ENCODE measurements at regions not wholly inside any gene's neighbourhood (a gene's known extent, or its start where the extent isn't known, plus 50 kb on each side); places are given as distances from the start of the nearest gene placed in this dataset.

DNA sequence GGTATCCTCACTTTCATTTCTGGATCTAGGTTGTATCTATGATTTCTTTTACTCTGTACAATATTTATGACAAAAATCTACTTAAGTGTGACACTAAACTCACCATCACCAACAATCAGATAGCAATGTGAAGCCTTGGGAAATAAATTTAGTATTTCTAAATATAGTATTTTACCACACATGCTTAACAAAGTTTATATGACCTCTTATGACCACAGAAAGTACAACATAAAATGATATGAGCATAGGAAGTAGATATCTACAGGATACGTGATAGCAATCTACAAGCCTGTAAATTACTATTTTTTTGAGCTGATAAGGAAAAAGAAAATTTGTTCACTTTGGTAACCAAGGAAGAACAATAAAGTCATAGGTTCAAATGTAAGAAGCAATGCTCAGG lies 910.4 kb upstream of the CITED2 start:
- Histone ChIP-seq H3K4me1 (no peaks in the 10 kb centered on the region), H3K4me3 (no peak overlapping the region), H3K27ac (no peak overlapping the region), H3K27me3 (no peaks in the 10 kb centered on the region), H3K36me3 (no peaks in the 10 kb centered on the region), H3K9me3 (no peaks in the 10 kb centered on the region)
- TF ChIP-seq EP300 (IDR thresholded peaks at IDR 0.05) = no peak
- no peak for TF ChIP-seq POLR2A (IDR thresholded peaks at IDR 0.05)
- TF ChIP-seq POLR2AphosphoS5 (IDR thresholded peaks at IDR 0.05) = no peak
- TF ChIP-seq, protein P1, sequence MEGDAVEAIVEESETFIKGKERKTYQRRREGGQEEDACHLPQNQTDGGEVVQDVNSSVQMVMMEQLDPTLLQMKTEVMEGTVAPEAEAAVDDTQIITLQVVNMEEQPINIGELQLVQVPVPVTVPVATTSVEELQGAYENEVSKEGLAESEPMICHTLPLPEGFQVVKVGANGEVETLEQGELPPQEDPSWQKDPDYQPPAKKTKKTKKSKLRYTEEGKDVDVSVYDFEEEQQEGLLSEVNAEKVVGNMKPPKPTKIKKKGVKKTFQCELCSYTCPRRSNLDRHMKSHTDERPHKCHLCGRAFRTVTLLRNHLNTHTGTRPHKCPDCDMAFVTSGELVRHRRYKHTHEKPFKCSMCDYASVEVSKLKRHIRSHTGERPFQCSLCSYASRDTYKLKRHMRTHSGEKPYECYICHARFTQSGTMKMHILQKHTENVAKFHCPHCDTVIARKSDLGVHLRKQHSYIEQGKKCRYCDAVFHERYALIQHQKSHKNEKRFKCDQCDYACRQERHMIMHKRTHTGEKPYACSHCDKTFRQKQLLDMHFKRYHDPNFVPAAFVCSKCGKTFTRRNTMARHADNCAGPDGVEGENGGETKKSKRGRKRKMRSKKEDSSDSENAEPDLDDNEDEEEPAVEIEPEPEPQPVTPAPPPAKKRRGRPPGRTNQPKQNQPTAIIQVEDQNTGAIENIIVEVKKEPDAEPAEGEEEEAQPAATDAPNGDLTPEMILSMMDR (IDR thresholded peaks at IDR 0.05) = no peak
- no peak for ATAC-seq
- 71 to 89% methylated on average over 1 of the region's 1 CpG for WGBS, 2 donors (ENCODE audit: low coverage in 1 of 2)

DNA sequence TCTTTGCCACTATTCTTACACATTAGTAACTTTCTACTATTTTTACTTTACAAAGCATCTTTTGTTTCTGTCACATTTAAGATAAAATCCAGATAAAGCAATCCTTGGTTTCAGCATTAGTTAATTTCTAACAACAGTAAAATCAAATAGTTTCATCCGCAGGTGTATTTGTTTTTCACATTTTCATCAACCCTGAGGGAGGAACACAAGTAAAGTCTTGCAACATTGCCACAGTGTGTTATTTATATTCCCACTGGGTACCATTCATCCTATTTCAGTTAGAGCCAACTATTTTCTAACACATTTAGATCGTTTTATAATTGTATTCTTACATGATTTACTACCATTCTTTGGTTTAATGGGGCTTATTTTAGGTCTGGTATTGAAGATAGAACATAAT lies 908.7 kb upstream of the CITED2 start:
- H3K4me3 ChIP-seq = no peak overlapping the region
- WGBS, 2 donors (ENCODE audit: low coverage in 1 of 2) = 64 to 72% methylated on average over 2 of the region's 2 CpGs
- H3K4me1 ChIP-seq = no peaks in the 10 kb centered on the region
- H3K27me3 ChIP-seq = no peaks in the 10 kb centered on the region
- no peaks in the 10 kb centered on the region for H3K9me3 ChIP-seq
- no peak overlapping the region for H3K27ac ChIP-seq
- TF ChIP-seq POLR2A (IDR thresholded peaks at IDR 0.05) (no peak), POLR2AphosphoS5 (IDR thresholded peaks at IDR 0.05) (no peak), EP300 (IDR thresholded peaks at IDR 0.05) (no peak)
- TF ChIP-seq, protein P1 (IDR thresholded peaks at IDR 0.05) = no peak
- no peak for ATAC-seq
- no peaks in the 10 kb centered on the region for H3K36me3 ChIP-seq

DNA sequence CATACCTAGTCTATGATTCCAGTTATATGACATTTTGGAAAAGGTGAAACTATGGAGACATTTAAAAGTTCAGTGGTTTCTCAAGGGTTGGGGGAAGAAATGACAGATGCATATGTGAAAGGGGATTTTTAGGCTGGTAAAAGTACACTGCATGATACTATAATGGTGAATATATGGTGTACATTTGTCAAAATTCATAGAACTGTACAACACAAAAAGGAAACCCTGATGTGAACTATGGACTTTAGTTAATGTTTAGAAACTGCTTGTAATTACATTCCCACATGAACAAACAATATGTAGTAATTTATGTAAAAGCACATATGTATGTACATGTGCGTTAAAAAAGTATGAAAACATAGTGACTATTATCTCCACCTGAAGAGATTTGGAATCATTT lies 907.3 kb upstream of the CITED2 start:
- Histone ChIP-seq H3K27me3 (no peaks in the 10 kb centered on the region), H3K9me3 (no peaks in the 10 kb centered on the region), H3K27ac (no peak overlapping the region), H3K4me1 (no peaks in the 10 kb centered on the region), H3K4me3 (no peak overlapping the region), H3K36me3 (no peaks in the 10 kb centered on the region)
- 92% methylated on average over 1 of the region's 1 CpG for WGBS, 2 donors (ENCODE audit: low coverage in 1 of 2)
- ATAC-seq = no peak
- TF ChIP-seq POLR2A (IDR thresholded peaks at IDR 0.05) (no peak), POLR2AphosphoS5 (IDR thresholded peaks at IDR 0.05) (no peak), EP300 (IDR thresholded peaks at IDR 0.05) (no peak)
- TF ChIP-seq, protein P1 (IDR thresholded peaks at IDR 0.05) = no peak

DNA sequence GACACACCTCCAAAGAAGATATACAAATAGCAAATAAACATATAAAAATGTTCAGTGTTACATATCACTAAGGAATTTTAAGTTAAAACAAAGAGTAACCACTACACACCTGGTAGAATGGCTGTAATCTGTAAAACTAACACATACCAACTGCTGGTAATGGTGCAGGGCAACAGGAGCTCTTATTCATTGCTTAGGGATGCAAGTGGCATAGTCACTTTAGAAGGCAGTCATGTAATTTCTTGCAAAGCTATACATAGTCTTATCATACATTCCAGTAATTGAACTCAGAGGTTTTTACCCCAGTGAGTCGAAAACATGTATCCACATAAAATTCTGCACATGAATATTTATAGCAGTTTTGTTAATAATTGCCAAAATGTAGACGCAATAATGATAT lies 906.8 kb upstream of the CITED2 start:
- no peak for ATAC-seq
- TF ChIP-seq, protein P1 (IDR thresholded peaks at IDR 0.05) = no peak
- no peak for TF ChIP-seq POLR2AphosphoS5 (IDR thresholded peaks at IDR 0.05)
- TF ChIP-seq EP300 (IDR thresholded peaks at IDR 0.05) = no peak
- TF ChIP-seq POLR2A (IDR thresholded peaks at IDR 0.05) = no peak
- H3K9me3 ChIP-seq = no peaks in the 10 kb centered on the region
- H3K36me3 ChIP-seq = no peaks in the 10 kb centered on the region
- no peak overlapping the region for H3K4me3 ChIP-seq
- 100% methylated on average over 2 of the region's 2 CpGs for WGBS, 2 donors (ENCODE audit: low coverage in 1 of 2)
- no peak overlapping the region for H3K27ac ChIP-seq
- no peaks in the 10 kb centered on the region for H3K27me3 ChIP-seq
- H3K4me1 ChIP-seq = no peaks in the 10 kb centered on the region

DNA sequence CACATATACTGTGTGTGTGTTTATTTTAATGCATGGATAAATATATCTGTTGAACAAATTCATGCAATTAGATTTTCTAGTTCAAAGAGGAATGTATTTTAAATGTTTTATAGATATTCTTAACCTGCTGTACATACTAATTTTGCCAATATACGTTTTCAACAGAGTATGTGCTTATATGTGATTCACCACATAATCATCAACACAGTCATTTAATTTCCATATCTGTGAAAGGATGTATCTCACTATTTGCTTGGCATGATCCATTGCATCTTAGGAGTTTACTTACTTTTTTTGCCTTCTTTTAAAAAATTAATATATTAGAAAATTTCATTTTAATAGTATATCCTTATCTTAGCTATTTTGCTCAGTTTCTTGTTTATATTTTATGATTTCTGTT lies 902.3 kb upstream of the CITED2 start:
- Histone ChIP-seq H3K27ac (no peak overlapping the region), H3K4me1 (peaks cover 0 to 6% (median 5%) of the 10 kb centered on the region in 3 donors), H3K27me3 (no peaks in the 10 kb centered on the region), H3K4me3 (no peak overlapping the region), H3K9me3 (no peaks in the 10 kb centered on the region), H3K36me3 (no peaks in the 10 kb centered on the region)
- ATAC-seq = no peak
- TF ChIP-seq POLR2A (IDR thresholded peaks at IDR 0.05) = no peak
- TF ChIP-seq POLR2AphosphoS5 (IDR thresholded peaks at IDR 0.05) = no peak
- TF ChIP-seq, protein P1 (IDR thresholded peaks at IDR 0.05) = no peak
- TF ChIP-seq EP300 (IDR thresholded peaks at IDR 0.05) = no peak
- 71 to 87% methylated on average over 1 of the region's 1 CpG for WGBS, 2 donors (ENCODE audit: low coverage in 1 of 2)
